NOMO-1 treated with dmso at 0.1 percent for 144 hours (cell line): ENCODE measurements at regions not wholly inside any gene's neighbourhood (a gene's known extent, or its start where the extent isn't known, plus 50 kb on each side); places are given as distances from the start of the nearest gene placed in this dataset.
"Not testable (repeated sequence)": the region's sequence is repeated elsewhere in the genome, so short reads cannot be mapped to it uniquely, and the experiment has no call there.

ENCODE experiments used
- DNase-seq: peaks from one replicate; lab custom pipeline; 2025; ENCODE audit not compliant: unreplicated experiment; lab: John Stamatoyannopoulos, UW

- DNase-seq, result no peak
These were observed 248.1 kb upstream of the CBLB start for GRCh38 chr3:106116733-106117489.

- no peak for DNase-seq
These were observed 248.7 kb upstream of the CBLB start for GRCh38 chr3:106117490-106117858.

- DNase-seq, result no peak
These were observed 250.8 kb upstream of the CBLB start for GRCh38 chr3:106119614-106120082.

GRCh38 chr3:106120356-106120755 lies 251.5 kb upstream of the CBLB start:
- no peak for DNase-seq

GRCh38 chr3:106121491-106122289 lies 252.9 kb upstream of the CBLB start:
- DNase-seq, result no peak

GRCh38 chr3:106124818-106125217 lies 256.0 kb upstream of the CBLB start:
- DNase-seq, result no peak

- no peak for DNase-seq
These were observed 256.5 kb upstream of the CBLB start for GRCh38 chr3:106125321-106125720.

GRCh38 chr3:106126067-106126845 lies 257.4 kb upstream of the CBLB start:
- DNase-seq, result no peak

- DNase-seq, result no peak
These were observed 258.0 kb upstream of the CBLB start for GRCh38 chr3:106126846-106127235.

GRCh38 chr3:106129939-106130338 lies 261.1 kb upstream of the CBLB start:
- no peak for DNase-seq

- no peak for DNase-seq
These were observed 261.8 kb upstream of the CBLB start for GRCh38 chr3:106130384-106131198.

GRCh38 chr3:106135451-106136160 lies 266.8 kb upstream of the CBLB start:
- no peak for DNase-seq

GRCh38 chr3:106139826-106140225 lies 271.0 kb upstream of the CBLB start:
- no peak for DNase-seq

- no peak for DNase-seq
These were observed 271.6 kb upstream of the CBLB start for GRCh38 chr3:106140431-106140830.

- DNase-seq, result no peak
These were observed 275.2 kb upstream of the CBLB start for GRCh38 chr3:106144030-106144429.

- DNase-seq, result not testable (repeated sequence)
These were observed 279.7 kb upstream of the CBLB start for GRCh38 chr3:106148440-106149082.

- no peak for DNase-seq
These were observed 288.6 kb upstream of the CBLB start for GRCh38 chr3:106157411-106157810.

- DNase-seq, result no peak
These were observed 291.6 kb upstream of the CBLB start for GRCh38 chr3:106160396-106160795.

- no peak for DNase-seq
These were observed 292.4 kb upstream of the CBLB start for GRCh38 chr3:106161246-106161645.

GRCh38 chr3:106167728-106168127 lies 298.9 kb upstream of the CBLB start:
- no peak for DNase-seq
